ENCODE measurements at regions not wholly inside any gene's neighbourhood (a gene's known extent, or its start where the extent isn't known, plus 50 kb on each side); places are given as distances from the start of the nearest gene placed in this dataset.

DNA sequence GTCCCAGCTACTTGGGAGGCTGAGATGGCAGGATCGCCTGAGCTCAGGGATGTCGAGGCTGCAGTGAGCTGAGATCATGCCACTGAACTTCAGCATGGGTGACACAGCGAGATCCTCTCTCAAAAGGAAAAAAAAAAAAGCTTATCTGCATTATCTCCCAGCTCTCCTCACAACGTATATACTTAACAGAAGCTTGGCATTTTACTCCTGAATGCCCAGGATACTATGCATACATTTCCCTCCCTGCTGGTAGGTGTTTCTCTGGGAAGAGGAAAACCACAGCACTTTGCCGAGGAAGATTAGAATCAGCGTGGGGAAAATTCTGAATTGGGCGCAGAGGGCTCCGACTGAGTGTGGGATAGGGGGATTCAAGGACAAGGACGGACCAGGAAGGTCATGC is 800.6 kb downstream of the DHX35 start:
- no peaks in the 10 kb centered on the region for H4K20me1 ChIP-seq (ENCODE audit: insufficient read depth, low read length, poor library complexity, severe bottlenecking)
- H3K9me2 ChIP-seq (replicated peaks; ENCODE audit: low read depth, low read length), result no peaks in the 10 kb centered on the region
- no peaks in the 10 kb centered on the region for H3K4me1 ChIP-seq (ENCODE audit: insufficient read depth, low read length, poor library complexity, severe bottlenecking)
- H3K79me2 ChIP-seq (ENCODE audit: insufficient read depth, low read length), result no peaks in the 10 kb centered on the region
- no peak overlapping the region for H2AFZ ChIP-seq (ENCODE audit: low read length)
- no peaks in the 10 kb centered on the region for H3F3A ChIP-seq (ENCODE audit: low read depth)
- no peak overlapping the region for H3K9ac ChIP-seq (ENCODE audit: low read depth, low read length, poor library complexity, severe bottlenecking)
- no peaks in the 10 kb centered on the region for H3K9me3 ChIP-seq (ENCODE audit: insufficient read depth, low read depth, low read length)
- no peaks in the 10 kb centered on the region for H3K36me3 ChIP-seq (ENCODE audit: insufficient read depth, low read length)
- no peak overlapping the region for H3K4me2 ChIP-seq (ENCODE audit: low read depth, low read length, poor library complexity, severe bottlenecking)
- TF ChIP-seq EZH2phosphoT487 (IDR thresholded peaks at IDR 0.05; ENCODE audit: borderline replicate concordance), result no peak
- TF ChIP-seq, protein P1, sequence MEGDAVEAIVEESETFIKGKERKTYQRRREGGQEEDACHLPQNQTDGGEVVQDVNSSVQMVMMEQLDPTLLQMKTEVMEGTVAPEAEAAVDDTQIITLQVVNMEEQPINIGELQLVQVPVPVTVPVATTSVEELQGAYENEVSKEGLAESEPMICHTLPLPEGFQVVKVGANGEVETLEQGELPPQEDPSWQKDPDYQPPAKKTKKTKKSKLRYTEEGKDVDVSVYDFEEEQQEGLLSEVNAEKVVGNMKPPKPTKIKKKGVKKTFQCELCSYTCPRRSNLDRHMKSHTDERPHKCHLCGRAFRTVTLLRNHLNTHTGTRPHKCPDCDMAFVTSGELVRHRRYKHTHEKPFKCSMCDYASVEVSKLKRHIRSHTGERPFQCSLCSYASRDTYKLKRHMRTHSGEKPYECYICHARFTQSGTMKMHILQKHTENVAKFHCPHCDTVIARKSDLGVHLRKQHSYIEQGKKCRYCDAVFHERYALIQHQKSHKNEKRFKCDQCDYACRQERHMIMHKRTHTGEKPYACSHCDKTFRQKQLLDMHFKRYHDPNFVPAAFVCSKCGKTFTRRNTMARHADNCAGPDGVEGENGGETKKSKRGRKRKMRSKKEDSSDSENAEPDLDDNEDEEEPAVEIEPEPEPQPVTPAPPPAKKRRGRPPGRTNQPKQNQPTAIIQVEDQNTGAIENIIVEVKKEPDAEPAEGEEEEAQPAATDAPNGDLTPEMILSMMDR (conservative IDR thresholded peaks at IDR 0.05; ENCODE audit: low read length), result no peak
- H3K4me3 ChIP-seq (ENCODE audit: low read length, poor library complexity, severe bottlenecking), result no peak overlapping the region
- no peaks in the 10 kb centered on the region for H3K27me3 ChIP-seq (ENCODE audit: insufficient read depth, low read length, poor library complexity, severe bottlenecking)

DNA sequence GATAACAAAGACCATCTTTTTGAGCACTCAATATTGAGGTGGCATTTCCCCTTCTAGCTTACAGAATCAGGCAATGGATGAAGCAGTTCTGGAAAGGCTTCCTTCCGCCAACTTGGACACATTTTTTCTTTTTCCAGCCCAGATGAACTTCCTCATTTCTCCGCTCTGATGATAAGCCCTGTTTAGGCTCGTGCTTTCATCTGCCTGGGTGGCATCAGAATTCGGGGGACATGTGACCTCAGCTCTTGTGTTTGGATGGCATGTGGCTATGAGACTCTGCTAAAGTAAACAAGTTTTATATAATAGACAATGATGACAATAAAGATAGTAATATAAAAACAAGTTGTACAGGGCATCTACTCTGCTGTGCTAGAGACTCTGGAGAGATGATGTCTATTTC is 796.7 kb downstream of the DHX35 start:
- Histone ChIP-seq H3F3A (ENCODE audit: low read depth) (no peaks in the 10 kb centered on the region), H2AFZ (ENCODE audit: low read length) (no peak overlapping the region), H3K4me1 (ENCODE audit: insufficient read depth, low read length, poor library complexity, severe bottlenecking) (no peaks in the 10 kb centered on the region), H3K79me2 (ENCODE audit: insufficient read depth, low read length) (no peaks in the 10 kb centered on the region), H3K9me3 (ENCODE audit: insufficient read depth, low read depth, low read length) (no peaks in the 10 kb centered on the region), H3K4me3 (ENCODE audit: low read length, poor library complexity, severe bottlenecking) (no peak overlapping the region), H3K9me2 (replicated peaks; ENCODE audit: low read depth, low read length) (no peaks in the 10 kb centered on the region), H3K9ac (ENCODE audit: low read depth, low read length, poor library complexity, severe bottlenecking) (no peak overlapping the region), H4K20me1 (ENCODE audit: insufficient read depth, low read length, poor library complexity, severe bottlenecking) (no peaks in the 10 kb centered on the region), H3K4me2 (ENCODE audit: low read depth, low read length, poor library complexity, severe bottlenecking) (no peak overlapping the region), H3K27me3 (ENCODE audit: insufficient read depth, low read length, poor library complexity, severe bottlenecking) (no peaks in the 10 kb centered on the region), H3K36me3 (ENCODE audit: insufficient read depth, low read length) (no peaks in the 10 kb centered on the region)
- TF ChIP-seq, protein P1 (conservative IDR thresholded peaks at IDR 0.05; ENCODE audit: low read length), result no peak
- no peak for TF ChIP-seq EZH2phosphoT487 (IDR thresholded peaks at IDR 0.05; ENCODE audit: borderline replicate concordance)

- TF ChIP-seq EZH2phosphoT487 (IDR thresholded peaks at IDR 0.05; ENCODE audit: borderline replicate concordance), result no peak
- TF ChIP-seq, protein P1 (conservative IDR thresholded peaks at IDR 0.05; ENCODE audit: low read length), result no peak
Observed at GRCh38 chr20:39756828-39757227, 794.7 kb downstream of the DHX35 start.

More at GRCh38 chr20:39756828-39757227, 794.7 kb downstream of the DHX35 start:
- no peak overlapping the region for H2AFZ ChIP-seq (ENCODE audit: low read length)
- no peaks in the 10 kb centered on the region for H3K27me3 ChIP-seq (ENCODE audit: insufficient read depth, low read length, poor library complexity, severe bottlenecking)
- H3K4me1 ChIP-seq (ENCODE audit: insufficient read depth, low read length, poor library complexity, severe bottlenecking), result no peaks in the 10 kb centered on the region
- H3K4me2 ChIP-seq (ENCODE audit: low read depth, low read length, poor library complexity, severe bottlenecking), result no peak overlapping the region
- no peak overlapping the region for H3K9ac ChIP-seq (ENCODE audit: low read depth, low read length, poor library complexity, severe bottlenecking)
- no peaks in the 10 kb centered on the region for H3K9me2 ChIP-seq (replicated peaks; ENCODE audit: low read depth, low read length)
- no peaks in the 10 kb centered on the region for H3F3A ChIP-seq (ENCODE audit: low read depth)
- no peaks in the 10 kb centered on the region for H3K9me3 ChIP-seq (ENCODE audit: insufficient read depth, low read depth, low read length)
- H3K36me3 ChIP-seq (ENCODE audit: insufficient read depth, low read length), result no peaks in the 10 kb centered on the region
- H3K79me2 ChIP-seq (ENCODE audit: insufficient read depth, low read length), result no peaks in the 10 kb centered on the region
- H4K20me1 ChIP-seq (ENCODE audit: insufficient read depth, low read length, poor library complexity, severe bottlenecking), result no peaks in the 10 kb centered on the region
- no peak overlapping the region for H3K4me3 ChIP-seq (ENCODE audit: low read length, poor library complexity, severe bottlenecking)
